Natural killer cell (primary cell): ENCODE measurements at regions not wholly inside any gene's neighbourhood (a gene's known extent, or its start where the extent isn't known, plus 50 kb on each side); places are given as distances from the start of the nearest gene placed in this dataset.
A peak's percentile ranks its signal among the peaks of the same experiment; 100 is the strongest.

Source experiments
- ATAC-seq, 3 donors: fragments of 150-1000 bp in 2 of 3; fragments of 200-7000 bp in 1 of 3; cut with Tn5 transposase; 1 replicate in 1 of 3; 2 replicates in 2 of 3; pipeline ENCODE4 v1.10.0; 2021; ENCODE audit warnings: mild to moderate bottlenecking in 2 of 3, moderate library complexity in 2 of 3
- DNase-seq, 2 donors: peaks; one replicate each; pipeline versions ENCODE4 v3.0.0 to v3.0.0-alpha.2; 2013 to 2021; ENCODE audit warnings: mixed read lengths in 1 of 2
- H3K27ac ChIP-seq: one replicate; pipeline ENCODE4 v1.5.1; 2013; ENCODE audit warnings: mild to moderate bottlenecking, low read length
- H3K27me3 ChIP-seq: one replicate; pipeline ENCODE4 v1.6.1; 2013; ENCODE audit warnings: low read length; ENCODE audit not compliant: control insufficient read depth, insufficient read depth
- H3K36me3 ChIP-seq: one replicate; pipeline ENCODE4 v1.6.1; 2013; ENCODE audit warnings: low read length; ENCODE audit not compliant: control insufficient read depth, insufficient read depth
- H3K4me1 ChIP-seq: one replicate; pipeline ENCODE4 v1.6.1; 2013; ENCODE audit warnings: low read length; ENCODE audit not compliant: control insufficient read depth, insufficient read depth
- H3K4me3 ChIP-seq: one replicate; pipeline ENCODE4 v1.5.1; 2013; ENCODE audit warnings: low read length
- H3K9me3 ChIP-seq: one replicate; pipeline ENCODE4 v1.6.1; 2013; ENCODE audit warnings: low read length; ENCODE audit not compliant: control insufficient read depth, insufficient read depth
- H3K27ac Mint-ChIP-seq, 2 donors: one replicate each; pipeline ENCODE4 v1.8.0; 2022; ENCODE audit warnings: mild to moderate bottlenecking in 2 of 2, mixed read lengths in 2 of 2, moderate library complexity in 1 of 2
- H3K27me3 Mint-ChIP-seq, 2 donors: one replicate each; pipeline ENCODE4 v1.8.0; 2022; ENCODE audit warnings: low read depth in 2 of 2, mixed read lengths in 2 of 2
- H3K36me3 Mint-ChIP-seq: one replicate; pipeline ENCODE4 v1.8.0; 2022; ENCODE audit warnings: mixed read lengths
- H3K4me1 Mint-ChIP-seq, 2 donors: one replicate each; pipeline ENCODE4 v1.8.0; 2022; ENCODE audit warnings: mixed read lengths in 2 of 2
- H3K4me3 Mint-ChIP-seq: one replicate; pipeline ENCODE4 v1.8.0; 2022; ENCODE audit warnings: mild to moderate bottlenecking, moderate library complexity, mixed read lengths
- H3K9me3 Mint-ChIP-seq, 2 donors: one replicate each; pipeline ENCODE4 v1.8.0; 2022; ENCODE audit warnings: mixed read lengths in 2 of 2
- WGBS: methylation state at CpG from one replicate; pipeline ENCODE4 v1.1.7; 2013; ENCODE audit warnings: missing lambda C conversion rate; ENCODE audit not compliant: insufficient coverage; 5-methylcytosine and 5-hydroxymethylcytosine counted together
- intact Hi-C: fragments of 100-400 bp; cut with micrococcal nuclease; formaldehyde crosslinking; loops from one replicate; pipeline ENCODE4 v1.14.2; 2022
- TF ChIP-seq, protein P1 (sequence below): fragments of 200-600 bp; IDR thresholded peaks from one replicate; pipeline ENCODE4 v1.8.0; 2022; ENCODE audit warnings: antibody characterized with exemption

DNA sequence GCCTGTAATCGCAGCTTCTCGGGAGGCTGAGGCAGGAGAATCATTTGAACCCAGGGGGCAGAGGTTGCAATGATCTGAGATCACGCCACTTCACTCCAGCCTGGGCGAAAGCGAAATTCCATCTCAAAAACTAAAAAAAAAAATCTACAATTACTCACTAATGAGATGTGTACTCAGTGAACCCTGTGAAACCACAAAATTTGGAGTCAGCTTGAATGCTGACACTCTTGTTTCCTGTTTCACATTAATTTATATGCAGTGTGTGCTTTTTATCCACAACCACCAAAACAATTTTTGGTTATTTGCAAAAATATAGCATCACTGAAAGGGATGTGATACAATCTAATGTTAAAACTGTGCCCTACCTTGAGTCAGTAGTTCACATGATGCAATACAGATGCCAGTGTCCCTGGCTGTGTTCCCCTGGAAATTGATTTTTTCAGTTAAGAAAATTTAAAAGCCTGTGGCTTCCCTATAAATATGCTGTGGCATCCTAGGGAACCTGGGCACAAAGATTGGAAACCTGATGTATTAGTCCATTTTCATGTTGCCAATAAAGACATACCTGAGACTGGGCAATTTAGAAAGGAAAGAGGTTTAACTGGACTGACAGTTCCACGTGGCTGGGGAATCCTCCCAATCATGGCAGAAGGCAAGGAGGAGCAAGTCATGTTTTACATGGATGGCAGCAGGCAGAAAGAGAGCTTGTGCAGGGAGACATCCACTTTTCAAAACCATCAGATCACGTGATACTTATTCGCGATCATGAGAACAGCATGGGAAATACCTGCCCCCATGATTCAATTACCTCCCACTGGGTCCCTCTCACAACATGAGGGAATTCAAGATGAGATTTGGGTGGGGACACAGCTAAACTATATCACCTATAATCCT lies 337.5 kb upstream of the NT5C1B start:
- no peak overlapping the region for H3K27ac Mint-ChIP-seq
- TF ChIP-seq, protein P1, sequence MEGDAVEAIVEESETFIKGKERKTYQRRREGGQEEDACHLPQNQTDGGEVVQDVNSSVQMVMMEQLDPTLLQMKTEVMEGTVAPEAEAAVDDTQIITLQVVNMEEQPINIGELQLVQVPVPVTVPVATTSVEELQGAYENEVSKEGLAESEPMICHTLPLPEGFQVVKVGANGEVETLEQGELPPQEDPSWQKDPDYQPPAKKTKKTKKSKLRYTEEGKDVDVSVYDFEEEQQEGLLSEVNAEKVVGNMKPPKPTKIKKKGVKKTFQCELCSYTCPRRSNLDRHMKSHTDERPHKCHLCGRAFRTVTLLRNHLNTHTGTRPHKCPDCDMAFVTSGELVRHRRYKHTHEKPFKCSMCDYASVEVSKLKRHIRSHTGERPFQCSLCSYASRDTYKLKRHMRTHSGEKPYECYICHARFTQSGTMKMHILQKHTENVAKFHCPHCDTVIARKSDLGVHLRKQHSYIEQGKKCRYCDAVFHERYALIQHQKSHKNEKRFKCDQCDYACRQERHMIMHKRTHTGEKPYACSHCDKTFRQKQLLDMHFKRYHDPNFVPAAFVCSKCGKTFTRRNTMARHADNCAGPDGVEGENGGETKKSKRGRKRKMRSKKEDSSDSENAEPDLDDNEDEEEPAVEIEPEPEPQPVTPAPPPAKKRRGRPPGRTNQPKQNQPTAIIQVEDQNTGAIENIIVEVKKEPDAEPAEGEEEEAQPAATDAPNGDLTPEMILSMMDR: no peak
- intact Hi-C loops: no loop called here

DNA sequence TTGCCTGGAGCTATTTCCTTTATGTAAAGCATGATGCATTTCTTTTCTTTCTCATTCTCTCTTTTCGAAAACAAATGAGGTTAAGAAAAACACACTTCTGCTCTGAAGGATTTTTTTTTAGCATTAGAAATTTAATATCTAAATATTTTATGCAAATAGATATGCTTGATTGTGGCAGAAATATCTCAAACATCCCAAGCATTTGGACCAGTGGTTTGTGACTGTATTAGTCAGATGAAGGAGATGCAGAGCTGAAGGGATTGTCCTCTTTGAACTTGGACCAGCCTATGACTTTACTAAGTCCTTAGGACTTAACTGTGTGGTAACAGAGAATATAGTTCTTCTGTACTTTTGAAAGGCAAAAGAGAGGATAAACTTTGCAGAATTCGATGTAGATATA lies 335.9 kb upstream of the NT5C1B start:
- TF ChIP-seq, protein P1: no peak
- Mint-ChIP-seq H3K4me3 (no peak overlapping the region), H3K27me3 (no peaks in the 10 kb centered on the region), H3K4me1 (no peaks in the 10 kb centered on the region), H3K9me3 (peaks cover 7 to 20% of the 10 kb centered on the region in 2 donors), H3K36me3 (peaks cover 4% of the 10 kb centered on the region), H3K27ac (no peak overlapping the region)
- DNase-seq: no peak
- no peaks in the 10 kb centered on the region for H3K9me3 ChIP-seq
- WGBS: no CpG with 5 or more reads among the region's 2 CpGs
- no peaks in the 10 kb centered on the region for H3K27me3 ChIP-seq
- H3K4me3 ChIP-seq: no peak overlapping the region
- ATAC-seq: no peak
- no peak overlapping the region for H3K27ac ChIP-seq
- H3K4me1 ChIP-seq: no peaks in the 10 kb centered on the region
- no peaks in the 10 kb centered on the region for H3K36me3 ChIP-seq
- intact Hi-C loops: no loop called here

More for the DNA sequence above, 337.5 kb upstream of the NT5C1B start:
- Mint-ChIP-seq H3K36me3 (peaks cover 4% of the 10 kb centered on the region), H3K9me3 (peaks cover 12 to 26% of the 10 kb centered on the region in 2 donors), H3K27me3 (no peaks in the 10 kb centered on the region), H3K4me3 (no peak overlapping the region), H3K4me1 (no peaks in the 10 kb centered on the region)
- Histone ChIP-seq H3K9me3 (no peaks in the 10 kb centered on the region), H3K27me3 (no peaks in the 10 kb centered on the region), H3K36me3 (no peaks in the 10 kb centered on the region), H3K27ac (peak overlapping the region; percentile 29), H3K4me1 (no peaks in the 10 kb centered on the region), H3K4me3 (no peak overlapping the region)
- ATAC-seq (peak; percentile 24 to 38 (median 29)), DNase-seq (no peak)
- WGBS: 85% methylated on average over 9 of the region's 9 CpGs

DNA sequence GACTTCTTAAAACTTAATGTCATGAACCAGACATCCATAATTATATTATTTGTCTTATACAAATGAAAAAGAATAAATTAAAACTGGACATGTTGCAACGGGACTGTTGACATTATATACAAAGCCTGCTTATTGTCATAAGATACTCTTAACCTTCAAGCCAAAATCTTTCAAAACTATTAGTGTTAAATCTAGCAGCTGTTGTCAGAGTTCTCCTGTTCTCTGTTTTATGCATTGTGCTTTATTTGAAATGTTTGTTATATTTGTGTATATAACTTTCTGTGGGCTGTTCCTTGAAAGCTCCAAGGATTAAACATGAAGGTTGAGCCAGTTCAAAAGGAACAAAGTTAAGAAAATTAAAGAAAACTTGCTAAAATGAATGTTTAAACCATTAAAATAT lies 335.5 kb upstream of the NT5C1B start:
- peaks cover 7 to 19% of the 10 kb centered on the region in 2 donors for H3K9me3 Mint-ChIP-seq
- peaks cover 4% of the 10 kb centered on the region for H3K36me3 Mint-ChIP-seq
- intact Hi-C loops: no loop called here
- H3K9me3 ChIP-seq: no peaks in the 10 kb centered on the region
- no peak overlapping the region for H3K4me3 Mint-ChIP-seq
- H3K27ac Mint-ChIP-seq: no peak overlapping the region
- H3K4me1 ChIP-seq: no peaks in the 10 kb centered on the region
- TF ChIP-seq, protein P1: no peak
- WGBS: no CpG with 5 or more reads among the region's 1 CpG
- no peaks in the 10 kb centered on the region for H3K36me3 ChIP-seq
- no peak overlapping the region for H3K27ac ChIP-seq
- H3K27me3 Mint-ChIP-seq: no peaks in the 10 kb centered on the region
- no peaks in the 10 kb centered on the region for H3K27me3 ChIP-seq
- no peaks in the 10 kb centered on the region for H3K4me1 Mint-ChIP-seq
- no peak overlapping the region for H3K4me3 ChIP-seq
- no peak for ATAC-seq
- DNase-seq: no peak
